Activated CD4-positive, alpha-beta T cell treated with anti-CD3 and anti-CD28 coated beads, Interleukin-2, Interleukin-6, amounts not matched to agents 100 ng/mL and 50 ng/mL, durations not matched to agents 16 hours and 8 hours (primary cell): ENCODE measurements at regions not wholly inside any gene's neighbourhood (a gene's known extent, or its start where the extent isn't known, plus 50 kb on each side); places are given as distances from the start of the nearest gene placed in this dataset.
"Not testable (repeated sequence)": the region's sequence is repeated elsewhere in the genome, so short reads cannot be mapped to it uniquely, and the experiment has no call there.

Experiments
- DNase-seq: peaks from one replicate; pipeline ENCODE4 v3.0.0-alpha.2; 2020

- DNase-seq = peak; percentile 52
Measured at GRCh38 chr18:961644-962355, 57.1 kb downstream of the ADCYAP1 start.

GRCh38 chr18:963276-963675 lies 58.6 kb downstream of the ADCYAP1 start:
- DNase-seq = no peak

GRCh38 chr18:965921-966758 lies 61.5 kb downstream of the ADCYAP1 start:
- no peak for DNase-seq

- DNase-seq = no peak
Measured at GRCh38 chr18:966759-967576, 62.3 kb downstream of the ADCYAP1 start.

GRCh38 chr18:968910-969309 lies 64.2 kb downstream of the ADCYAP1 start:
- DNase-seq = not testable (repeated sequence)

GRCh38 chr18:969311-969710 lies 64.6 kb downstream of the ADCYAP1 start:
- not testable (repeated sequence) for DNase-seq

GRCh38 chr18:974606-975005 lies 69.9 kb downstream of the ADCYAP1 start:
- DNase-seq = not testable (repeated sequence)

- not testable (repeated sequence) for DNase-seq
Measured at GRCh38 chr18:976393-977128, 71.9 kb downstream of the ADCYAP1 start.

- not testable (repeated sequence) for DNase-seq
Measured at GRCh38 chr18:977327-977726, 72.7 kb downstream of the ADCYAP1 start.

GRCh38 chr18:977732-978131 lies 73.1 kb downstream of the ADCYAP1 start:
- not testable (repeated sequence) for DNase-seq

- DNase-seq = no peak
Measured at GRCh38 chr18:980586-980985, 75.9 kb downstream of the ADCYAP1 start.

GRCh38 chr18:984004-984403 lies 79.3 kb downstream of the ADCYAP1 start:
- DNase-seq = no peak

GRCh38 chr18:985212-985661 lies 80.6 kb downstream of the ADCYAP1 start:
- DNase-seq = no peak

- no peak for DNase-seq
Measured at GRCh38 chr18:986051-986450, 81.4 kb downstream of the ADCYAP1 start.

GRCh38 chr18:986552-986951 lies 81.9 kb downstream of the ADCYAP1 start:
- no peak for DNase-seq

- no peak for DNase-seq
Measured at GRCh38 chr18:987325-988186, 82.9 kb downstream of the ADCYAP1 start.

- DNase-seq = no peak
Measured at GRCh38 chr18:989425-989824, 84.8 kb downstream of the ADCYAP1 start.

GRCh38 chr18:990197-990596 lies 85.5 kb downstream of the ADCYAP1 start:
- no peak for DNase-seq

GRCh38 chr18:991441-991840 lies 86.8 kb downstream of the ADCYAP1 start:
- DNase-seq = no peak

- DNase-seq = no peak
Measured at GRCh38 chr18:993560-993959, 88.9 kb downstream of the ADCYAP1 start.

- no peak for DNase-seq
Measured at GRCh38 chr18:995629-996028, 91.0 kb downstream of the ADCYAP1 start.
